ENCODE measurements at regions not wholly inside any gene's neighbourhood (a gene's known extent, or its start where the extent isn't known, plus 50 kb on each side); places are given as distances from the start of the nearest gene placed in this dataset.

- DNase-seq: no peak
- H3K4me1 ChIP-seq: no peaks in the 10 kb centered on the region
- H3K27ac ChIP-seq: no peak overlapping the region
- no peaks in the 10 kb centered on the region for H3K36me3 ChIP-seq
- no peaks in the 10 kb centered on the region for H3K27me3 ChIP-seq
- TF ChIP-seq POLR2A (IDR thresholded peaks at IDR 0.05): no peak
- no peak for TF ChIP-seq POLR2AphosphoS5 (IDR thresholded peaks at IDR 0.05)
- TF ChIP-seq EP300 (IDR thresholded peaks at IDR 0.05): no peak
- TF ChIP-seq CTCF (IDR thresholded peaks at IDR 0.05): no peak
- intact Hi-C loops (cut with DNase I): no loop called here
- H3K4me3 ChIP-seq: no peak overlapping the region
- WGBS, 2 donors: 89% methylated on average over 11 of the region's 11 CpGs
- no peaks in the 10 kb centered on the region for H3K9me3 ChIP-seq
Observed at GRCh38 chrX:115957862-115958490, 212.6 kb upstream of the AGTR2 start.

- 90 to 94% methylated on average over 3 of the region's 3 CpGs for whole genome bisulfite sequencing, 2 donors
- intact Hi-C loops (cut with DNase I): no loop called here
- no peak overlapping the region for H3K4me3 ChIP-seq
- TF ChIP-seq POLR2AphosphoS5 (IDR thresholded peaks at IDR 0.05): no peak
- TF ChIP-seq CTCF (IDR thresholded peaks at IDR 0.05): no peak
- TF ChIP-seq EP300 (IDR thresholded peaks at IDR 0.05): no peak
- TF ChIP-seq POLR2A (IDR thresholded peaks at IDR 0.05): no peak
- H3K9me3 ChIP-seq: no peaks in the 10 kb centered on the region
- H3K27me3 ChIP-seq: no peaks in the 10 kb centered on the region
- no peak overlapping the region for H3K27ac ChIP-seq
- no peaks in the 10 kb centered on the region for H3K4me1 ChIP-seq
- no peaks in the 10 kb centered on the region for H3K36me3 ChIP-seq
- no peak for DNase-seq
Observed at GRCh38 chrX:115958687-115959359, 211.7 kb upstream of the AGTR2 start.

GRCh38 chrX:115960440-115961084, 210.0 kb upstream of the AGTR2 start:
- Histone ChIP-seq H3K36me3 (no peaks in the 10 kb centered on the region), H3K4me1 (no peaks in the 10 kb centered on the region), H3K9me3 (no peaks in the 10 kb centered on the region), H3K27ac (no peak overlapping the region), H3K27me3 (no peaks in the 10 kb centered on the region), H3K4me3 (no peak overlapping the region)
- TF ChIP-seq POLR2AphosphoS5 (IDR thresholded peaks at IDR 0.05) (no peak), EP300 (IDR thresholded peaks at IDR 0.05) (no peak), POLR2A (IDR thresholded peaks at IDR 0.05) (no peak), CTCF (IDR thresholded peaks at IDR 0.05) (no peak)
- intact Hi-C loops (cut with DNase I): no loop called here
- DNase-seq: no peak
- 46 to 74% methylated on average over 4 of the region's 4 CpGs for WGBS, 2 donors

DNA sequence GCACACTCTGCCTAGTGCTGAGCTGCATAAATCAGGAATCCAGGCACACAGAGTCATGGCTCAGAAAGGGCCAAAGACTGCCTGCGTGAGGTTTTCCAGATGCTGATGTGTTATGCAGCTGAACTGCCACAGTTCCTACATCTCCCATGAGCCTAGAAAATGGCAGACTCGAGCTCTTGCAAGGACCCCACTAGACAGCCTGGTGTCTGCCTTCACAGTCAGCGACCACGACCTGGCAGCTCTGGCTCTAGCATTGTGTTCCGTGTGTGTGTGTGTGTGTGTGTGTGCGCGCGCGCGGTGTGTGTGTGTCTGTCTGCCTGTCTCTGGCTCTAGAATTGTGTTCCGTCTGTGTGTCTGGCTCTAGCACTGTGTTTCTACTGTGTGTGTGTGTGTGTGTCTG, 203.6 kb upstream of the AGTR2 start:
- 83 to 90% methylated on average over 11 of the region's 11 CpGs for WGBS, 2 donors
- Histone ChIP-seq H3K27me3 (peaks cover 0 to 4% (median 0%) of the 10 kb centered on the region in 3 donors), H3K4me1 (peaks cover 0 to 5% (median 0%) of the 10 kb centered on the region in 4 donors), H3K4me3 (peak overlapping the region in 2 of 4 donors; percentile 18 to 61), H3K9me3 (no peaks in the 10 kb centered on the region), H3K36me3 (no peaks in the 10 kb centered on the region), H3K27ac (peak overlapping the region in 3 of 4 donors; percentile 84 to 89 (median 85))
- no peak for DNase-seq
- no peak for TF ChIP-seq CTCF (IDR thresholded peaks at IDR 0.05)
- TF ChIP-seq POLR2AphosphoS5 (IDR thresholded peaks at IDR 0.05): peak in 3 of 4 donors; percentile 69 to 80 (median 70)
- intact Hi-C loops (cut with DNase I): no loop called here

Measured in sigmoid colon (tissue), 6 donors.